Gastrocnemius medialis (tissue), 4 donors: ENCODE measurements at regions not wholly inside any gene's neighbourhood (a gene's known extent, or its start where the extent isn't known, plus 50 kb on each side); places are given as distances from the start of the nearest gene placed in this dataset.

Experiments used
- CTCF ChIP-seq, 5 experiments: fragments of 450-650 bp in 3 of 5; fragments of 200-600 bp in 2 of 5; sonication (generic) in 2 of 5; IDR thresholded peaks in 4 of 5; conservative IDR thresholded peaks in 1 of 5; 1 replicate in 4 of 5; 2 replicates in 1 of 5; pipeline ENCODE4 v1.5.1; 2016 to 2019; ENCODE audit warnings: antibody characterized with exemption in 5 of 5, mild to moderate bottlenecking in 3 of 5, moderate library complexity in 3 of 5
- POLR2A ChIP-seq, 2 donors: fragments of 450-650 bp; IDR thresholded peaks; one replicate each; pipeline ENCODE4 v1.6.1; 2017; ENCODE audit warnings: antibody characterized with exemption in 2 of 2, mild to moderate bottlenecking in 2 of 2, moderate library complexity in 2 of 2

GRCh38 chr13:73337532-73337931 is 278.7 kb downstream of the KLF5 start:
- TF ChIP-seq CTCF (IDR thresholded peaks at IDR 0.05 in 4 of 5, conservative IDR thresholded peaks at IDR 0.05 in 1 of 5), result no peak
- TF ChIP-seq POLR2A (IDR thresholded peaks at IDR 0.05), result no peak
